CD14-positive monocyte (primary cell): ENCODE measurements at regions not wholly inside any gene's neighbourhood (a gene's known extent, or its start where the extent isn't known, plus 50 kb on each side); places are given as distances from the start of the nearest gene placed in this dataset.

Experiments
- DNase-seq, 3 donors: peaks; one replicate each; pipeline ENCODE4 v3.0.0-alpha.2; 2011 to 2022
- H2AFZ ChIP-seq: 2 replicates; pipeline ENCODE4 v1.6.0; 2012; ENCODE audit warnings: mild to moderate bottlenecking, low read depth, low read length, inconsistent platforms; ENCODE audit not compliant: insufficient read depth, poor library complexity, severe bottlenecking
- H3K27ac ChIP-seq, 2 donors: 1 replicate in 1 of 2; 2 replicates in 1 of 2; pipeline ENCODE4 v1.5.1; 2012 to 2013; ENCODE audit warnings: low read length in 2 of 2, control low read depth in 1 of 2, inconsistent platforms in 1 of 2, low read depth in 1 of 2, mild to moderate bottlenecking in 1 of 2
- H3K27me3 ChIP-seq, 2 donors: one replicate each; pipeline versions ENCODE4 v1.6.0 to v1.6.1; 2011 to 2013; ENCODE audit warnings: low read length in 2 of 2; ENCODE audit not compliant: control insufficient read depth in 2 of 2, insufficient read depth in 2 of 2
- H3K36me3 ChIP-seq, 2 donors: replicated peaks in 1 of 2; 1 replicate in 1 of 2; 2 replicates in 1 of 2; pipeline versions ENCODE4 v1.5.1 to v1.6.1; 2012 to 2013; ENCODE audit warnings: low read length in 2 of 2, control low read depth in 1 of 2, inconsistent platforms in 1 of 2, mild to moderate bottlenecking in 1 of 2; ENCODE audit not compliant: insufficient read depth in 2 of 2, control insufficient read depth in 1 of 2
- H3K4me1 ChIP-seq, 2 donors: 1 replicate in 1 of 2; 2 replicates in 1 of 2; pipeline versions ENCODE4 v1.5.1 to v1.6.1; 2012 to 2013; ENCODE audit warnings: low read length in 2 of 2, control low read depth in 1 of 2, inconsistent platforms in 1 of 2, mild to moderate bottlenecking in 1 of 2, moderate library complexity in 1 of 2; ENCODE audit not compliant: insufficient read depth in 2 of 2, control insufficient read depth in 1 of 2
- H3K4me2 ChIP-seq: replicated peaks from 2 replicates; pipeline ENCODE3; 2012; ENCODE audit warnings: low read length, moderate library complexity, mild to moderate bottlenecking; ENCODE audit not compliant: poor library complexity, severe bottlenecking; ENCODE audit errors: extremely low read depth
- H3K4me3 ChIP-seq, 3 experiments: fragments of 200-600 bp in 1 of 3; sonication (generic) in 1 of 3; replicated peaks in 1 of 3; 1 replicate in 2 of 3; 2 replicates in 1 of 3; pipeline ENCODE4 v1.5.1; 2011 to 2013; ENCODE audit warnings: low read length in 3 of 3, mild to moderate bottlenecking in 3 of 3, control low read depth in 2 of 3, low read depth in 2 of 3, inconsistent platforms in 1 of 3, moderate library complexity in 1 of 3
- H3K79me2 ChIP-seq: 2 replicates; pipeline ENCODE4 v1.6.0; 2012; ENCODE audit warnings: mild to moderate bottlenecking, control low read depth, inconsistent platforms, low read length, moderate library complexity; ENCODE audit not compliant: insufficient read depth
- H3K9ac ChIP-seq: 2 replicates; pipeline ENCODE4 v1.6.0; 2017; ENCODE audit warnings: low read length, mild to moderate bottlenecking; ENCODE audit not compliant: insufficient read depth, poor library complexity, severe bottlenecking
- H3K9me3 ChIP-seq, 2 donors: replicated peaks in 1 of 2; 1 replicate in 1 of 2; 2 replicates in 1 of 2; pipeline versions ENCODE4 v1.5.1 to v1.6.1; 2012 to 2013; ENCODE audit warnings: low read length in 2 of 2, control low read depth in 1 of 2; ENCODE audit not compliant: control insufficient read depth in 1 of 2, insufficient read depth in 1 of 2
- H4K20me1 ChIP-seq: 2 replicates; pipeline ENCODE4 v1.6.0; 2012; ENCODE audit warnings: mild to moderate bottlenecking, low read length, control low read depth, moderate library complexity; ENCODE audit not compliant: insufficient read depth
- H3K27ac Mint-ChIP-seq, 7 donors: one replicate each; pipeline ENCODE4 v1.8.0; 2020; ENCODE audit warnings: mild to moderate bottlenecking in 7 of 7, mixed read lengths in 7 of 7, moderate library complexity in 6 of 7, inconsistent platforms in 2 of 7
- H3K27me3 Mint-ChIP-seq, 3 donors: one replicate each; pipeline ENCODE4 v1.8.0; 2021 to 2022; ENCODE audit warnings: low read depth in 3 of 3, mild to moderate bottlenecking in 3 of 3, mixed read lengths in 3 of 3, moderate library complexity in 3 of 3, inconsistent platforms in 1 of 3
- H3K36me3 Mint-ChIP-seq, 2 donors: one replicate each; pipeline ENCODE4 v1.8.0; 2020; ENCODE audit warnings: mixed read lengths in 2 of 2, inconsistent platforms in 1 of 2, mild to moderate bottlenecking in 1 of 2
- H3K4me1 Mint-ChIP-seq: one replicate; pipeline ENCODE4 v1.8.0; 2020; ENCODE audit warnings: mild to moderate bottlenecking, mixed read lengths
- H3K4me3 Mint-ChIP-seq, 2 donors: one replicate each; pipeline ENCODE4 v1.8.0; 2020; ENCODE audit warnings: mild to moderate bottlenecking in 2 of 2, mixed read lengths in 2 of 2, moderate library complexity in 1 of 2
- H3K9me3 Mint-ChIP-seq, 7 donors: one replicate each; pipeline ENCODE4 v1.8.0; 2020 to 2022; ENCODE audit warnings: mixed read lengths in 7 of 7, mild to moderate bottlenecking in 6 of 7, moderate library complexity in 6 of 7, inconsistent platforms in 2 of 7
- WGBS: methylation state at CpG from one replicate; pipeline ENCODE4 v1.1.5; 2013; ENCODE audit warnings: missing lambda C conversion rate; ENCODE audit not compliant: insufficient coverage; 5-methylcytosine and 5-hydroxymethylcytosine counted together
- intact Hi-C, 2 donors: fragments of 100-400 bp; cut with micrococcal nuclease; formaldehyde crosslinking; loops; one replicate each; pipeline versions ENCODE4 v1.15.0 to v1.15.1; 2023
- TF ChIP-seq, protein P1 (sequence below): fragments of 200-600 bp; IDR thresholded peaks from one replicate; pipeline ENCODE4 v1.8.0; 2022; ENCODE audit warnings: antibody characterized with exemption, mild to moderate bottlenecking

DNA sequence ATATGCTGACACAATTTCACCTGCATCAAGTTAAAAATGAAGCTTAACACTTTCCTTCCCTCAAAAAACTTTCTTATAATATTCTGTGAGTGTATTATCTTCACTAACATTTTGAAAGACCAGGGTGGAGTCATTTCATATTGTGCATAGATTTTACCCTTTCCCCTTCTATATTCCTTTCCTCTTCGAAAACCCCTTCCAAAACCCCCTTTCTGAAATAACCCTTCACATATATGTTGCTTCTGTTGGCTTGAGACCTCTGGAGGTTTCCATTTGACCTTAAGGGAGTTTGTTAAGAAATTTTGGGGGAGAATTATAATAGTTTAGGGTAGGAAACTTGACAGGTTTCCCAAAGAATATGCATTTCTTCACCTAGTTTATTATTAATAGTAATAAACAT, 489.6 kb upstream of the MIR17HG start:
- no CpG with 5 or more reads among the region's 1 CpG for WGBS

DNA sequence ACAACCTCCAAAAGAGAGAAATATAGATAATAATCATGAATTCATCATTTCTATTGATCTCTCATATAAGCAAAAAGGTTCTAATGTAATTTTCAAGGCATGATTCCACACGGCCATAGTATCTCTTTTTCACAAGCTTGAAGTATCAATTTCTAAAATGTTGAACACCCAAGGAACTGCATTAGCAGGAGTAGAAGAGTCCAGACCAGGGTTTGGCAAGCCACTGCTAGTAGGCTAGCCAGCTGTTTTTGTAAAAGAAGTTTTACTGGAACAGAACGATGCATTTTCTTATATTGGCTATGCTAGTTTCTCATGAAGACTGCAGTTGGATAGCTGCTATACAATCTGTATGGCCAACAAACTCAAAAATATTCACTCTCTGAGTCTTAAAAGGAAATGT, 481.5 kb upstream of the MIR17HG start:
- H3K27ac ChIP-seq, result peak overlapping the region in 1 of 2 donors; percentile 54
- WGBS, result no CpG with 5 or more reads among the region's 2 CpGs

More for the DNA sequence above, 489.6 kb upstream of the MIR17HG start:
- Histone ChIP-seq H3K9me3 (no peaks in the 10 kb centered on the region), H3K36me3 (no peaks in the 10 kb centered on the region), H3K4me1 (no peaks in the 10 kb centered on the region), H3K9ac (no peak overlapping the region), H3K4me2 (no peak overlapping the region), H3K4me3 (no peak overlapping the region), H3K79me2 (no peaks in the 10 kb centered on the region), H3K27me3 (no peaks in the 10 kb centered on the region), H3K27ac (no peak overlapping the region), H2AFZ (no peak overlapping the region), H4K20me1 (no peaks in the 10 kb centered on the region)
- Mint-ChIP-seq H3K4me1 (peaks cover 8% of the 10 kb centered on the region), H3K36me3 (no peaks in the 10 kb centered on the region), H3K27ac (no peak overlapping the region), H3K4me3 (no peak overlapping the region), H3K9me3 (peaks cover 0 to 7% (median 2%) of the 10 kb centered on the region in 7 donors), H3K27me3 (no peaks in the 10 kb centered on the region)
- TF ChIP-seq, protein P1, sequence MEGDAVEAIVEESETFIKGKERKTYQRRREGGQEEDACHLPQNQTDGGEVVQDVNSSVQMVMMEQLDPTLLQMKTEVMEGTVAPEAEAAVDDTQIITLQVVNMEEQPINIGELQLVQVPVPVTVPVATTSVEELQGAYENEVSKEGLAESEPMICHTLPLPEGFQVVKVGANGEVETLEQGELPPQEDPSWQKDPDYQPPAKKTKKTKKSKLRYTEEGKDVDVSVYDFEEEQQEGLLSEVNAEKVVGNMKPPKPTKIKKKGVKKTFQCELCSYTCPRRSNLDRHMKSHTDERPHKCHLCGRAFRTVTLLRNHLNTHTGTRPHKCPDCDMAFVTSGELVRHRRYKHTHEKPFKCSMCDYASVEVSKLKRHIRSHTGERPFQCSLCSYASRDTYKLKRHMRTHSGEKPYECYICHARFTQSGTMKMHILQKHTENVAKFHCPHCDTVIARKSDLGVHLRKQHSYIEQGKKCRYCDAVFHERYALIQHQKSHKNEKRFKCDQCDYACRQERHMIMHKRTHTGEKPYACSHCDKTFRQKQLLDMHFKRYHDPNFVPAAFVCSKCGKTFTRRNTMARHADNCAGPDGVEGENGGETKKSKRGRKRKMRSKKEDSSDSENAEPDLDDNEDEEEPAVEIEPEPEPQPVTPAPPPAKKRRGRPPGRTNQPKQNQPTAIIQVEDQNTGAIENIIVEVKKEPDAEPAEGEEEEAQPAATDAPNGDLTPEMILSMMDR, result no peak
- intact Hi-C loops, result no loop called here
- DNase-seq, result no peak

More for the DNA sequence above, 481.5 kb upstream of the MIR17HG start:
- Histone ChIP-seq H3K4me3 (no peak overlapping the region), H3K27me3 (no peaks in the 10 kb centered on the region), H3K4me1 (peaks cover 17 to 19% of the 10 kb centered on the region in 2 donors), H3K9me3 (no peaks in the 10 kb centered on the region), H3K4me2 (no peak overlapping the region), H2AFZ (no peak overlapping the region), H3K79me2 (no peaks in the 10 kb centered on the region), H3K36me3 (no peaks in the 10 kb centered on the region), H4K20me1 (no peaks in the 10 kb centered on the region), H3K9ac (no peak overlapping the region)
- no peak for DNase-seq
- TF ChIP-seq, protein P1, result no peak
- H3K4me3 Mint-ChIP-seq, result no peak overlapping the region
- H3K4me1 Mint-ChIP-seq, result peaks cover 20% of the 10 kb centered on the region
- H3K27ac Mint-ChIP-seq, result peak overlapping the region in 2 of 7 donors; percentile 79 to 88
- no peaks in the 10 kb centered on the region for H3K27me3 Mint-ChIP-seq
- intact Hi-C loops, result no loop called here
- no peaks in the 10 kb centered on the region for H3K36me3 Mint-ChIP-seq
- H3K9me3 Mint-ChIP-seq, result peaks cover 0 to 2% (median 0%) of the 10 kb centered on the region in 7 donors
